Endometrium (tissue), 2 donors: ENCODE measurements at regions not wholly inside any gene's neighbourhood (a gene's known extent, or its start where the extent isn't known, plus 50 kb on each side); places are given as distances from the start of the nearest gene placed in this dataset.
"Not testable (repeated sequence)": the region's sequence is repeated elsewhere in the genome, so short reads cannot be mapped to it uniquely, and the experiment has no call there.

Experiments used
- FAIRE-seq: peaks from 2 replicates; lab custom pipeline; 2012; peaks lifted over from hg19 to GRCh38; lab: Jason Lieb, UNC
- donor health status: control.
- donor health status: control.

DNA sequence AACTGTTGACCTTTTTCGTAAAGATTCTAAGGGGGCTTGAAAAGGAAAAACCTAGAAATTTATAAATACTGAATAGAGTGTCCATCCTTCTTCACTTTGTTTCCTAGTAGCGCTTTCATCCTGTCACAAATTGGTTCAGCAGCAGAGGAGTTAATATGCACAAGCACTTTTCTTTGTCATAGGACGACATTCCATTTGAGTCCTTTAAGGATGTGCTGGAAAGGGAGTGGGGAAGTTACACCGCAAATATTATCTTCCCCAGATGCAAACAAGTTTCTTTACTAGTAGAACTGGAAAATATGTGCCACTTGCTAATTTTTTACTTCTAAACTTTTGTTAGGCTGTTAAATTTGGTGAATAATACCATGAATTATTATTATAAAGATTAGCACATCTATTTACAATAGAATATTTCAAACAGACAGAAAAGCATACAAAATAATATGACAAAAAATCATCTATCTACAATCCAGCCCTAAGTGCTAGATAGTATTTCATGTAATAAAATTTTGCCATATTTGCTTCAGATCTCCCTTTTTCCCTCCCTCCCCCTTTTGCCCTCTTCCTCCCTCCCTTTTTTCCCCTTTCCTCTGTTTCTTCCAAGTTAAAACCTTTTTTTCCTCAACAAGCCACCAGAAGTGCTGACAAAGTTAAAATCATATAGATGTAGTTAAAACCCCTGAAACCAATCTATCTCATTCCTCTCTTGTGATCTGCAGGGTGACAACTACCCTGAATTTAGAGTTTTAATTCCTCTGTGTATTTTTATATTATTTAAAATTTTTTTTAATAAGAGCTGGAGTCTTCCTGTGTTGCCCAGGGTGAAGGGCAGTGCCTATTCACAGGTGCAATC lies 50.5 kb upstream of the MAP4K3 start:
- no peak for FAIRE-seq

DNA sequence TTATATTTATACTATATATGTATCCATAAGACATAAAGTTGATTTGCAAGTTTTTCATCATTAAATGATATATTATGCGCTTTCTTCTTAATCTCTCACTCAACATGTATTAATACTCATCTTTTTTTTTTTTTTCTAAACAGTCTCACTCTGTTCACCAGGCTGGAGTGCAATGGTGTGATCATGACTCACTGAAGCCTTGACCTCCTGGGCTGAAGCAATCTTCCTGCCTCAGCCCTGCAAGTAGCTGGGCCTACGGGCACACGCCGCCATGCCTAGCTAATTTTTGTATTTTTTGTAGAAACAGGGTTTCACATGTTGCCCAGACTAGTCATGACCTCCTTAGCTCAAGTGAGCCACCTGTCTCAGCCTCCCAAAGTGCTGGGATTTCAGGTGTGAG lies 51.4 kb upstream of the MAP4K3 start:
- no peak for FAIRE-seq

DNA sequence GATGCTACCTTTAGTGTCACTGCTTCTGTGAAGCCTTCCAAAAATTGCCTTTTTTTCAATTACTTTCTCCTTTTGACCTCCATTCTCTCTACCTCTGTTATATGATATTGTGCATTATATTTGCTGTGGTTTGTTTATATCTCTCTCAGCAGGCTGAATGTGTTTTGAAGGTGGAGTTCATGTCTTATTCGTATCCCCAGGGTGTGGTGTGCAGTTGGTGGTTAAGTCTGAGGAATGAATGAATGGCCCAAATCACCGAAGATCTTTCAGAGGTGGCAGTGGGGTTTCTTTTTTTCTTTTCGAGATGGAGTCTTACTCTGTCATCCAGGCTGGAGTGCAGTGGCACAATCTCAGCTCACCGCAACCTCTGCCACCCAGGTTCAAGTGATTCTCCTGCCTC lies 53.5 kb upstream of the MAP4K3 start:
- FAIRE-seq, result no peak

DNA sequence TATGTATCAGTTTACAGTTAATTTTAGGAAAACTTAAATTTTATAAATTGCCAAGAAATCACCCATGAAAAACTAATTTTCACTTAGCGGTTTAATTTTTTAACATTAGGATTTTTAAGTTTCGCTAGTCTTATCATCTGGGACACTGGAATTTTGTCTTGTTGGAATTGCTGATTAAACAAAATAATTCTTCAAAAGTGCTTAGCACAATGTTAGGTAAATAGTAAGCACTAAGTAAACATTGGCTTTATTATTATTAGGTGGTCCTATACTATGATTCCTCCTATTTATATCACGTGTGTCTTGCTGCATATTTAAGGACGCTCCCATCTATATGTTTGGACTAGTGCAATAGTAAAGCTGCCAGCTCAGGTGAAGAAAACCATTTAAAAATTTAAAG lies 54.6 kb upstream of the MAP4K3 start:
- FAIRE-seq, result no peak

DNA sequence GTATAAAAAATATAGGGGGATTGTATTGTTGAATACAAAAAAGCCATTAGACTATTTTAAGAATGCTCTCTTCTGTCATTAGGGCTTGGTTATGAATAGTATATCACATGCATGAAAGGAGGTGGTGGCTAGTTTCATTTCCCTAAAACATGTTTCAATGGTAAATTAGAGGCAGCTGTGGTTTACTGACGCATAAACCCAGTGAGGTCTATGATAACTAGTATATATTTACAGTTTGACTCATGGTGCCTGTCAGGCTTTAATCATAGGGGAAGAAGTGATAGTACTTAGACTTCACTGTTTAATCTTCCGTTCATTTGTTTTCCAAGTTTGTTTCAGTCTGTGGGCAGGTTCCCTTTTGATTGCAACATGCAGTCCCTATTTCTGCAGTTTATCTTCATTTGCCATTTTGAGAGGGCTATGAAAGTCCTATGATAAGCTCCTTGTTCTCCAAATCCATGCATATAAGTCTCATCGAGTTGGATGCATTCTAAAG lies 55.1 kb upstream of the MAP4K3 start:
- no peak for FAIRE-seq

DNA sequence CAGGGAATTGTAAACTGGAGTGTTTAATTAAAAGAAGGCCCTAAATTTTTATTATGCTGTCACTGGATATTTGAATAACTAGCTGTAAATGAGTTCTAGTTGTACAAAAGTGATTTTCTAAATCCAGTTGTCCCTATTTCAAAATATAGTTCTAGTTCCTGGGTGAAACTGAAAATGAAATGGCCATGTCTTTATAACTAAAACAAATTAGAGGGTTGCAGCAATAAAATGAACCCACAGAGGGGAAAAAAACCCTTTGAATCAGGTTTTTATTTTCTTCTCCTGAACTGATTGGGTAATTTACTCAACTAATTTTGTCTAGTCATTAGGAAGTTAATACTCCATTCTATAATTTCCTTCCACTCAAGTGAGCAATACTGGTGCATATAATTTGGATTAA lies 55.6 kb upstream of the MAP4K3 start:
- no peak for FAIRE-seq

DNA sequence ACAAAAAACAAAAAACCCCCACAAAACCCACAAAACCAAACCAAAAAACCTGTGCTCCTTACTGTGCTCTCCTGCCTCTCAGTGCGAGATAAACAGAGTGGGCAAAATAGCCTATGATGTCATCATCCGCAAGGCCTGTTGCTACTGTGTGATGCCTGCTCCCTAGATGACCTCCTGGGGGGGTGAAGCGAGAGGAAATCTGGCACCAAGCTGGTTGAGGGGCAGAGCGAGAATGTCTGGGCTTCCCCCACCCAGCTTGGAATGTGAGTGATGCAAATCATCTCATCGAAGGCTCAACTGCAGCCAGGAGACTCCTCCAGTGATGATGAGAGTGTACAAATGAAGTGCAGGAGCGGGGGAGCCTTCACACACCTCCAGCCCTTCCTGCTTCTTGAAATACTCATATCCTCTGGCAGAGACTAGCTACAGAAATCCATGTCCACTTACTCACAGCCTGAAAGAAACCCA lies 57.7 kb upstream of the MAP4K3 start:
- no peak for FAIRE-seq

DNA sequence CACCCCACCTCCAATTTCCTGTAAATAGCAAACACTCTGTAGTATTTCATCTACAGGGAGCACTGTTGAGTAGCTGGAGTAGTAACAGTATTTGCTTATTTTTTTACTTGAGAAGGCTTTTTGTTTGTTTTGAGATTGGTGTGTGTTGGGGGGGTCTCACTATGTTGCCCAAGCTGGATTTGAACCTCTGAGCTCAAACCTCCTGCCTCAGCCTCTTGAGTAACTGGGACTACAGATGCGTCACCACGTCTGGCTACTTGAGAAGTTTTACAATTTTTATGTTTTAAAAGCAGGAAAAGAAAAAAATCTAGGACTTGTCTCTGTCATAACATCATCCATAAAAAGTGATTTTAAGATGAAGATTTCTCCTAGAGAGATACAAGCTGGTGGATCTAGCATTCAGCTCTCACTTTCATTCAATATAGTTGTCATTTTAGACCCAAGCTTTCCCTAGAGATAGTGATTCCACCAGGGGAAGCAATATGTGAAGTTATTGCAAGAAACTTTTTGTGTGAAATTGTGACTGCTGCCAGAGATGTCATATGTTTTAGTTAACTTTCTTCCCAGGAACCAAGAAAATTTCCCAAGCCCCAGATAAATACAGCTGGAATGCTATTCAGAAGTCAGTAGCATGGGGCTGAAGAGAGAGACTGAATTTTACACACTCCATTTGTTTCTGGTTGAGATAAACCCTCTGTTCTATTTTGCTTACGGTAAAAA lies 60.2 kb upstream of the MAP4K3 start:
- FAIRE-seq, result no peak

DNA sequence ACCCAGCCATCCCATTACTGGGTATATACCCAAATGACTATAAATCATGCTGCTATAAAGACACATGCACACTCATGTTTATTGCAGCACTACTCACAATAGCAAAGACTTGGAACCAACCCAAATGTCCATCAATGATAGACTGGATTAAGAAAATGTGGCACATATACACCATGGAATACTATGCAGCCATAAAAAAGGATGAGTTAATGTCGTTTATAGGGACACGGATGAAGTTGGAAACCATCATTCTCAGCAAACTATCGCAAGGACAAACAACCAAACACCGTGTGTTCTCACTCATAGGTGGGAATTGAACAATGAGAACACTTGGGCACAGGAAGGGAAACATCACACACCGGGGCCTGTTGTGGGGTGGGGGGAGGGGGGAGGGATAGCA lies 61.1 kb upstream of the MAP4K3 start:
- FAIRE-seq, result not testable (repeated sequence)

DNA sequence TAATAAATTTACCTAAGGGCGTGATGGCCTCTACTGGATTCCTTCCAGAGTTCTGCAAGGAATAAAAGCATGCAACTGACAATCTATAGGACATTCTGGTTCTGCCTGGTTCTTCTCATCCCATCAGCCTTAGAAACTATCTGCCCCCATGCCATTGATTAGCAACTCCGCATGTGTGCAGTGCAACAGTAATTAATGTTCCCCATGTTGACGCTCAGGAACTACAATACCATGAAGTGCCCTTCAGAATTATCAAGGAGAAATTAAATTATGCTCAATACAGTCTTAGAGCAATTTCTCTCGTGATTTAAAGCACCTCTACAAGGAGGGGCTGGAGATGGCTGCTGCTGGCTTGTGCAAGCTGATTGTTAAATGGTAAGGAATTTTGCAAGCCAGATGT lies 61.7 kb upstream of the MAP4K3 start:
- no peak for FAIRE-seq

DNA sequence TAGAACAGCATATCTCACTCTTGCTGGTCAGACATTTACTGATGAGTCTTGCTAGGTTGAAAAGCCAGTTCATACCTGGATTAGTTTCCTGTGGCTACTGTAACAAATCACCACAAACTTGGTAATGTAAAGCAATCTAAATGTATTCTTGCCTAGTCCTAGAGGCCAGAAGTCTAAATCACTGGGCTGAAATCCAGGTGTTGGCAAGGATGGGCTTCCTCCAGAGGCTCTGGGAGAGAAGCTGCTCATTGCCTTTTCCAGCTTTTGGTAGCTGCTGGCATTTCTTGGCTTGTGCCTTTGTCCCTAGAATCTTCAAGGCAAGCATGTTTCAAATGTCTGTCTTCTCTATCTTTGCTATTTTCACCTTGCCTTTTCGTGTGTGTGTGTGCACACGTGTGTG lies 62.3 kb upstream of the MAP4K3 start:
- no peak for FAIRE-seq

DNA sequence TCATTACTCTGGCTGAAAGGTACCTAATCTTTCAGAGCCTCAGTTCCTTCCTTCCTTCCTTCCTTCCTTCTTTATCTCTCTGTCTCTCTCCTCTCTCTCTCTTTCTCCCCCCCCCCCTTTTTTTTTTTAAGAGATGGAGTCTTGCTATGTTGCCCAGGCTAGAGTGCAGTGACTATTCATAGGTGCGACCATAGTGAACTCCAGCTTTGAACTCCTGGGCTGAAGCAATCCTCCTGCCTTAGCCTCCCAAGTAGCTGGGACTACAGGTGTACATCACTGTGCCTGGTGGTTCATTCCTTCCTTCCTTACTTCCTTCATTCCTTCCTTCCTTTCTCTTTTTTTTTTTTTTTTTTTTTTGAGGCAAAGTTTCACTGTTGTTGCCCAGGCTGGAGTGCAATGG lies 64.3 kb upstream of the MAP4K3 start:
- FAIRE-seq, result no peak

DNA sequence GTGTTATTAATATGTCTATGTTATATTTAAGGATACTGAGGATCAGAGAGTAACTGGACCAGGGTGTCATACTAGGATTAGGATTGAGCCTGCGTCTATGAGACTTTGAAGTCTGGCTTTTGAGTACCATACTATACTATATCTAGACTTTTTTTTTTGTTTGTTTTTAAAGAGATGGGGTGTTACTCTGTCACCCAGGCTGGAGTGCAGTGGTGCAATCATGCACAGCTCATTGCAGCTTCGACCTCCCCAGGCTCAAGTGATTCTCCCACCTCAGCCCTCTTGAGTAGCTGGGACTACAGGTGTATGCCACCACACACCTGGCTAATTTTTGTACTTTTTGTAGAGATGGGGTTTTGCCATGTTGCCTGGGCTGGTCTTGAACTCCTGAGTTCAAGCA lies 66.2 kb upstream of the MAP4K3 start:
- FAIRE-seq, result no peak

DNA sequence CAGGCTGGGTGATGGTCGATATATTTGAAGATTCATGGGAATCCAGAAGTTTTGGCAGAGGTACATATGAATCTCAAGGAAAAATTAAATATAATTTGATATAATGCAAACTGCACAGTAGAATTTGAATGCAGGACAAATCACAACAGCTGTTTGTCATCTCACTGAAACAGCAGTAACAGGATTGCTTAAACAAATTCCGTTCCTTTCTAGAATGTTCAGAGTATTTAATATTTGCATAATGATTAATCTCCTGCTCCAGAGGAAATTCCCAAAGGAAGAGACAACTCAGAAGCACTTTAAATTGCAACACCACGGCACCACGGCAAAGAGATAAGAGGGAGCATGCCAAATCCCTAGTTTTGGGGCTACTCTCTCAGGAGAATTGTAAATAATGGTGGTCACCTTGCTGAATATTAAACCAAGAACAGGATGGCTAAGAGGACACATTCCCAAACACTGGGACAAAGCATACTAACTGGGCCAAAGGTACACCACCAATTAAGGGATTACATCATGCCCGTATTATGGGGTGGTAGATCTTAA lies 67.8 kb upstream of the MAP4K3 start:
- no peak for FAIRE-seq

DNA sequence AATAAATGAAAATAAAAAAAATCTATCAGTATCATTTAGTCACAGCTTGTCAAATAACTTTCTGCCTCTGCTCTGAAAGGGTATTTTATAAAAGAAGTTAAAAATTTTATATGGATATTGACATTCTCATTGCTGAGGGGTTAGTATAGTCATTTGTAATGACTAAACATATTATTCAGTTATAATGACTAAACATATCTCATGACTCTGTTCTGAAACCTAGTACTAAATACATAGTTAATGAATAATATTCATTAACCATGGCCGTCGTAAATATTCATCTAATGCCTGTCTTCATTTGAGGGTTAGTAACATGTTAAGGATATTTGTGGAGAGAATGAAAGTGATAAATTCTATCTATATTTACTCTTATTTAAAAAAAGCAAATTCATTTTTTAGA lies 69.1 kb upstream of the MAP4K3 start:
- no peak for FAIRE-seq

DNA sequence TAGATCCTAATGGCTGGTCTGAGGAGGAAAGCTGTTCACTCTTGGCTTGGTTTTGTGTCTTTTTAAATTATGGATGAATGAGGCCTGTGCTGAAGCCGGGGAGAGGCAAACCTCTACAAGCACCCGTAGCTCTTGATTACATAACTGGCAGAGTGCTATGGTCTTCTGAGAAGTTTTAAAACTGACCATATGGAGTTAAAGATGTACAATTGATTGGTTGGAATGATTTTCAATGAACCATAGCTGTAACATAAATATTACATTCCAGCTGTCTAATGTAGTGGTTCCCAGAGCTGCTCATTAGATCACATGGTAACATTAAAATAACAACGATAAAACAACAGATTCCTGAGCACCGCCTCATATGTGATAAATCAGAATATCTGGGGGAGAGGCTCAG lies 71.1 kb upstream of the MAP4K3 start:
- FAIRE-seq, result no peak

DNA sequence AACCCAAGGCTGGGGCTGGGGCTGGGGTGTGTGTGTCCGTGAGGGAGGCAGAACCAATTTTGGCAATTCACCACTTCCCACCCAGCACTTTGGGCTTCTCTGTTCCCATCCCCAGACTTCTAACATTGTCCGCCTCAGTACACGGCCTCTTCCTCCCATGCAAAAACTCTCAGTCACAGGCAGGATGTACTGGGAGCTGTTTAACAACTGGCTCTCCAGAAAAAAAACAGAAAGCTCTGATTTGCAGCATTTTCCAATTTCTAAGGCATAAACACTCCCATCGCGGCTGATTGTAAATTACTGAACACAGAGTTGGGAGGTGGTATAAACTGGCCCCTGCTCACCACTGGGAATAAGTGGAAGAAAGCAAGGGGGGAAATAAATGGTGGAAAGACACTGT lies 73.1 kb upstream of the MAP4K3 start:
- no peak for FAIRE-seq

DNA sequence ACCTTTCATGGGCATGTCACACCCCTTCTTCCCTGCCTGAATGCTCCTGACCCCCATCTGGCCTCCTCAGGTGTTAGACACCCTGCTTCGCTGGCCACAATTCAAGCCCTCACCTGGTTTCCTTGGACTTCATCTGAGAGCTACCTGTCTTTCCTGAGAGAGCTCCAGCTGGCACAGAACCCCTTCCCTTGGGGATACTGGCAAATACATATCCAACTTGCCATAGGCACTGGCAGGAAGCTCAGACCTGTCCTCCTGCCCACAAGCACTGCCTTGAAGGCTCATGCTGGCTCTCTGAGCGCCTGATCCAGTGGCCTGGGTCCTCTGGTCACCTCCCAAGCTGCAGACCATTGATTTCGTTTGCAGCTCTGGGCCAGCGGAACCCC lies 74.1 kb upstream of the MAP4K3 start:
- no peak for FAIRE-seq

DNA sequence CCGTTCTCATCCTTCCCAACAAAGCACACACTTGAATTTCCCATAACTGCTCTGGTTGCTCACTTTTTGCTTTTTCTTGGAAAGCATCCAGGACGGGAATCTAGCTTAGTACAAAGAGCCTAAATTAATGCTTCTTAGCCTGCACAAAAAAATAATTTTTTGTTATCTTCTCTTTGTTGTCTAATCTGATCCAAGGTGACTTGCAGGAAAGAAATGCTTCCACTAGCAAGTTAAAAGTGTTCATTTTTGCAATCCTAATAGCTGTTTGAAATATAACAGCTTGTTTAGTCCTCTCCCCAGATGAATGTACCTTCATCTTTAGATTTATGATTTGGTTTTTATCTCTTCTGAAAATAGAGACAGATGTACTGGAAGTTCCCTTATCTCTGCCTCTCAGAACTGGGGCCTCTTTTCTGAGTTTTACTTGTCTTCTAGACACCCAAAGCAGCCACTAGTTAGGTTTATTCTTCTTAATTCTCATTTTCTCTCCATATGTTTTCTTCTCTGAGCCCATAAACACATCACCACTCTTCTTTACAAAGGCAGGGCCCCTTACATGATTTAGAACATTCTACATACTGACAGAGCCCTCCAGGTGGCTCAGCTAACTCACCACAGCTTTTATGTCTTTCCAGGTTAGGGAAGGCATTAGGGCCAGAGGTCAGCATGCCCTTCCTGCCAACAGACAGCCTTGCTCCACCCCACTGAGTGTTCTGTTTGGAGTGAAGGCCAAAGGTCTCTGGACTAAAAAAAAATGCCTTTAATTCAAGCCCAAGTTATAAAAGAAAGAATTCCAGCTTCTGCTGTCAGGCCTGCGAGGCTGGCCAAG lies 74.7 kb upstream of the MAP4K3 start:
- no peak for FAIRE-seq

DNA sequence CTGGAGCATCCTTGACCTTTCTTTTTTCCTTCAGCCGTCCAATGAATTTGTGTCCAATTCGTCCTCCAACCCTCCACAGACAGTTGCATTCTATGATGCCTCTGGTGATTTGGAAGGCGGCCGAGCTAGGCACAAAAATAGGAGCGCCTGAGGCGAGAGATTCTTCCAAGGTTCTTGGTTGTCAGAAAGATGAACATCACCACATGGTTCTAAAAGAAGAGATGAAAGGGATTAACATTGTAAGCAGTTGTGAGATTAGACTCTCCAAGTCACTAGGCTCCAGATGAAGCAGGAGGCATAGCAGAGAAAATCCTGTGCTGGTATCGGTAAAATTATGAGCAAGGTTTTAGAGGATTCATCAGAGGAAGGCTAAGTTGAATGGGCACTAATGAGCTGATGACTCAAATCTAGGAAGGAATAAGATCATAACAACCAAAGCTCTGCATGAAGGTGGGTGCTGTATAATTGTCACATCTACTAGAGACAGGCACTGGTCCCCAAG lies 75.4 kb upstream of the MAP4K3 start:
- no peak for FAIRE-seq

DNA sequence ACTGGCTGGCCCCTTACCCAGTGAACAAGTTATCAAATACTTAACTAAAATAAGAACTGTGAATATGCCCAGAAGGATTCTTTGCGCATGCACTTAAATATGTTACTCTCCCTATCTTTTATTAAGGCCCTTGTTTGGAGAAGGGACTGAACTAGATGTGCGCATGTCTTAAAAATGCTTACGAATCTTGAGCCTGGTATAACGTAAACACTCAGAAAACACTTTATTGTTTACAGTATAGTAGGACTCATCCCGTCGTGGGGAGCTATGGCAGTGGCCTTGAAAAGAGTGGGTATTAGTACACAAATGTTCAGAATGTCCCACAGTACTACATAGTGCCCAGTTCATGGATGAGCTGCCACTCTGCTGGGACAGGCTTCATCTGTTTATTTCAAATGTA lies 75.9 kb upstream of the MAP4K3 start:
- FAIRE-seq, result no peak

DNA sequence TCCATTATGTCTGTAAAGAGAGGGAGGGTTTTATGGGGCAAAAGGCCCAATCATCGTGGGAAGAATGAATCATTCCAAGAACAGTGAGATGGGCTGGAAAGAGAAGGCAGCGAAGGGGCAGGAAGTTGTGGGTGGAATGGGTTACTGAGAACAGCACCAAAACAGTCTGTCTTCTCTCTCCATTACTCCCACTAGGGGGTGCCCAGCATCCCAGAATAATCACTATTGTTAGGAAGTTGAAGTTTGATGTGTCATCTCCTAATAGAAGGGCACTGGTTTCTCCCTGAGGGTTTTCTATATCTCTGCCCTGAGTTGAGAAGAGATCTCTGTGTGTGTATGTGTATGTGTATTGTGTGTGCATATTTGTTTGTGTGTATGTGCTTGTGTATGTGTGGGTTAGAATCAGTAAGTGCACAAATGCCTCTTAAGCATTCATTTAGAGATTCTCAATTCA lies 76.6 kb upstream of the MAP4K3 start:
- FAIRE-seq, result no peak
